ENCODE measurements at regions not wholly inside any gene's neighbourhood (a gene's known extent, or its start where the extent isn't known, plus 50 kb on each side); places are given as distances from the start of the nearest gene placed in this dataset.
"Not testable (repeated sequence)": the region's sequence is repeated elsewhere in the genome, so short reads cannot be mapped to it uniquely, and the experiment has no call there.

- DNase-seq (ENCODE audit: low read depth in 3 of 3), result no peak
These were observed 91.4 kb upstream of the GATB start for GRCh38 chr4:151852202-151852601.

DNA sequence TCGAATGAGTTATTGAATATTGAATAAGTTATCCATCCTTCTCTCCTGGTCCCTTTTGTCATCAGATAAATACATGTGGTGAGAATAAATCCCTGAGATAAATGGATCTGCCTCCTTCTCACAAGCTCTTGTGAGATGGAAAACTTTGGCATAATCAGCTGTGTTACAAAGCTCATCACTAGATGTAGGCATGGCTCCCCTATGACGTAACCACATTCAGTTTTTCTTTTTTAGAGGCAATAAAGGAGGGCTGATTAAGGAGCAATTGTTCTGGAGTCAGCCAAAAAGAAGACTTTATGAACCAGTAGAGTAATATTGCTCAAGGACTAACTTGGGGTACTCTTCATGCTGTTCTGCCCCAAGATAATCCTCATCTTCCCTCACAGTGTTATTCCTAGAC is 90.5 kb upstream of the GATB start:
- DNase-seq (ENCODE audit: low read depth in 3 of 3), result no peak

GRCh38 chr4:151850791-151851213 is 90.0 kb upstream of the GATB start:
- no peak for DNase-seq (ENCODE audit: low read depth in 3 of 3)

- not testable (repeated sequence) for DNase-seq (ENCODE audit: low read depth in 3 of 3)
These were observed 84.7 kb upstream of the GATB start for GRCh38 chr4:151845551-151845950.

GRCh38 chr4:151842430-151843079 is 81.7 kb upstream of the GATB start:
- DNase-seq (ENCODE audit: low read depth in 3 of 3), result no peak

DNA sequence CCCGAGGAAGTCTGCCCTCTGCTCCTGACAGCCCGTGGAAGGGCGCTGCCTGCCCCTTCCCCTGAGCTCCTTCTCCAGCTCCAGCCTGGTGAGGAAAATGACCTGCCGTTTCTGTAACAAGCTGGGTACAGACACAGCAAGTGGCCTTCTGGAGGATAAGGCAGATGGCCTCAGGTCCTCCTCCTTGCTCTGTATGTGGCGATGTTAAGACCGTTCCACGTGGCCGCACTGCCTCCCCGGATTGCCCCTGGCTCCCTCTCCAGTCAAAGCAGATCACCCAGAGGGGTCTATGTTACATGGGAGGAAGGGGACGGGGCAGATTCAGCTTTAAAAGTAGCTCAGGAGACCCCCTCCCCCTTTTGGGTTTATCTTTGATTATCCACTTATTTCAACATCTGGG is 80.3 kb upstream of the GATB start:
- DNase-seq (ENCODE audit: low read depth in 3 of 3), result no peak

DNA sequence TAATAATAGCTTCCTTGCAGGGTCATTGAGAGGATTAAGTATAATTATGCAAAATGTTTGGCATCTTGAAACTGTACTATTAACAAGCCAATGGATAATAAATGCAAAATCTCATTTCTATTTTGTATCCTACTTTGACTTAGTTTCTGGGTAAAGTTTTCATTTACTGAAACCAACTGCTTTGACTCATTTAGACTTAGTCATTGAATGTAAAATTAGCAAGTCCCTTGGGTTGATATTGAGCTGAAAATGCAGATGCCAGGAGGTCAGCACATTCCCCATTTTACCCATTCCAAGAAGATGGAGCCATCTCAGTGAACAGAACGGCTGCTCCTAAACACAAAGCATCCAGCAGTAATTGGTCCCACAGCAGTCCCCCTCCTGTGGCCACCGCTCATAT is 74.7 kb upstream of the GATB start:
- DNase-seq (ENCODE audit: low read depth in 3 of 3), result no peak

DNA sequence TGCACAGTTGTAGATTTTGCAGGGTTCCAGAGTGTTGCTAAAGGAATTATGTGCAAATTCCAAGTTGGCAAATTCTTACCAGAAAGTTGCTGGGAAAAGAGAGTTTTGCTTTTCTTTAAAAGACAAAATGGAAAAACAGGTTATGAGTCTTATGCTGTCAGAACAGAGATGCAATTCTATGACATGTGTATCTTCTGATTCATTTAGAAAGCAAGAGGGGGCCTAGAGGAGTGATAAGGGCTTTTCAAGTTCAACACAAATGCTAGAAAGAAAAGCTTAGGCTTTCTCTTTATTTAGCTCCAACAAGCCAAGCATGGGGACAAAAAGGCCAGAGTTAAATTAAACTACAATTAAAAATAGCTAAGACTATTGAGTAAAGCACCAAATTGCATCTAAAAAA is 72.4 kb upstream of the GATB start:
- DNase-seq (ENCODE audit: low read depth in 3 of 3), result no peak

DNA sequence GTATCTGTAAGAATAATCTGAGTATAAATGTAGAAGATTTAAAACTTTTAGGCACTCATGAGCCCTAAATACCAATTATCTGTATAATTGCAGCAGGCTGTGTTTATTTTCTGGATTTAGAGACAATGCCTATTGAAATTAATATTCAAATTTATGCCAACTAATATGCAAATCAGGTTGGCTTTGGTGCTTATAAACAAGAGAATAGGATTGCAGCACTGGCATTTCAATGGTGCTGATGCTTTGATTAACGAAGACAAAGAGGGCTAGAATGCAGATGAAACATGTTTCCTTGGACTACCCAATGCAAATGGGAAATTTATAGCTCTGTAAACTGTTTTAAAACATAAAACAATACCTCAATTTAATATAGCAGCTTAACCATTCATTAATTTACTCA is 70.7 kb upstream of the GATB start:
- no peak for DNase-seq (ENCODE audit: low read depth in 3 of 3)

DNA sequence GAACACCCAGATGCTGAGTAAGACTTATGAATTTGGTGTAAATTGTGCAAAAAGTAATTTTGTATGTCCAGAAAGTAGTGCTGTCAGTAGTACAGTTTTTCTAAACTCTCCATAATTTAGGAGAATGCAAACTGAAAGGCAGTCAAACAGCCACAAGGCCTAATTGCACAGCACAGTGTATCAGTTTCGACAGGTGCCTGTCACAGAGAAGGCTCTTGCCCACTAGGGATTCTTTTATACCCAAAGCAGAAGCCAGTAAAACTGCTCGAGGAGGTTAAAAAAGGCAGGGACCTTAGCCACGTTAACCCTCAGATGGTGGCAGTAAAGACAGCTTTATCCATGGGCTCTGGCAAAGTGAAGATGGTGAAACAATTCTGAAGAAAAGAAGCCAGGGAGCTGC is 69.4 kb upstream of the GATB start:
- no peak for DNase-seq (ENCODE audit: low read depth in 3 of 3)

DNA sequence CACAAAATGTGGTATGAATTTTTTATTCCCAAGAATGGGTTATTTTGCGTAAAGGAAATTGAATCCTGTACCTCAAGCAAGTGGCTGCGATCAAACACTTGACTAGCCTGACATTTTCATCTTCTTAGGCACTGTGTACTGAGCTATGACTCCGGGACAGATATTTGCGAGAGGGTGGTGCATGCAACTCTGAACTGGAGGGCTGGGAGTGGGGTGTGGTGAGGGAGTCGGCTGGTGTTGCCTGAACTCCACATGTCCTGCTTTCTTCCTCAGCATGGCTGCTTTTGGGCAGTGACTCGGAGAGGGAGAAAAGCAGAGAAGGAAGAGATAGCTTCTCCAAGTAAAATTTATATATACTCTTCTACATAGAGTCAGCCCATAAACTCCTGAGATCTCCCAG is 68.5 kb upstream of the GATB start:
- no peak for DNase-seq (ENCODE audit: low read depth in 3 of 3)

GRCh38 chr4:151824656-151825055 is 63.8 kb upstream of the GATB start:
- no peak for DNase-seq (ENCODE audit: low read depth in 3 of 3)

DNA sequence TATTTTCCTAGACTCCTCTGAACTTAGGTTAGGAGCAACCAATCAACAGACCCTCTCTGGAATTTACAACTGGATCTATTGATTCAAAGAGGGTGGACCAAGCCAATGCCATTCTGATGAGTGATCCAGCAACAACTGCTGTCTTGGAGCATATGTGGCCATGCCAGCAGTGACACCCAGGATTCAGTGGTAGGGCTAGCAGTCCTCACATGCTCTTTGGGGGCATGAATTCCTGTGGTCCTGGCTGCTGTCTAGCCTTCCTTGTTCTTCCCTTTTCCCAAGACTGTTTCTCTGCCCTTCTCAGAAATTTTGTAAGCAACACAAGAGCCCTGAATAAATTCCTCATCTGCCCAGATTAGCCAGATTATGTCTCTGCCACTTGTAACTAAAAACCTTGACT is 61.5 kb upstream of the GATB start:
- no peak for DNase-seq (ENCODE audit: low read depth in 3 of 3)

DNA sequence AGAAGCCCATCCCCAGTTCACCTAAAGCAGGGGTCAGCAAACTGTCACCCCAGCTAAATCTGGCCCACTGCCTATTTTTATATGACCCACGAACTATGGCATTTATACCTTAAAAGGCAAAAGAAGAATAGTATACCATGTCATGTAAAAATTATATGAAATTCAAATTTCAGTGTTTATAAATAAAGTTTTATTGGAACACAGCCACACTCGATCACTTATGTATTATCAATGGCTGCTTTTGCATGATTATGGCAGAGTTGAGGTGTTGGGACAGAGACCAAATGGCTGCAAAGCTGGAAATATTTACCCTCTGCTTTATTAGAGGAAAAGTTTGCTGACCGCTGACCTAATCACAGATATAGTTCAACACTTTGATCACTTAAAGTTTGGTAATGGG is 59.2 kb upstream of the GATB start:
- DNase-seq (ENCODE audit: low read depth in 3 of 3), result no peak

DNA sequence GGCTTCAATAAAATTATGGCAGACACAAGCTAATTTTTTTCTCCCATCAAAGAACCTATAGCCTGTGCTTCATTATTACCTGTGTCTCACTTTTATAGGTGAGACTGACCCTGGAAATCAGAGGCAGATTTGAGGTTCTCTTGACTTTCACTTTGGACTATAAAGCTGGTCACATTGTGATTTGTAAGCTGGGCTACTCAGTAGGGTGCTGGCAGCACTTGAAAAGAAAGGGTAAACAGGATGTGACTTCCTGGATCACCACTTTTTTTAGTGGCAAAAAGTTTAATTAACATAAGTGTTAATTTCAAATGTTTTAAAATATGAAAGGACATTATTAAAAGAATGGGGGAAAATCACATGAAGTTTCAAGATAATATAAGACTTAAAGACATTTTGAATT is 50.6 kb upstream of the GATB start:
- DNase-seq (ENCODE audit: low read depth in 3 of 3), result no peak
